ENCODE measurements at regions not wholly inside any gene's neighbourhood (a gene's known extent, or its start where the extent isn't known, plus 50 kb on each side); places are given as distances from the start of the nearest gene placed in this dataset.

DNA sequence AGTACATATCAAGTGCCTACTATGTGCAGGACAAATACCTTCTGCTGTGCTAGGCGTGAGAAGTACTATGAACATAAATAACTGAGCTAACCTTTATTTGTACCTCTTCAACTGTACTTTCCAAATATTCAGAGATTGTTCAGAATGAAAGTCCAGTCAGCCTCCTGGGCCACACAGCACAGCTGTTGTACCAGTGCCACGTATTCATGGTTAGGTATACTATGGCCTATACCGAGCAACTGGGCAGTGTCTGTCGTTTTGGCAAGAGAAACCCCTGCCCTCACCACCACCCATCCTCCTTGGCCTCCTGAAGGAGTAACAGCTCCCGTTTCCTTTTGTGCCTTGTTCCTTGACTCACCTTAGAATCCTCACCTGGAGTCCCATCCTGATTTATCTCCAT lies 53.0 kb downstream of the RASSF10 start:
- no peak for DNase-seq (ENCODE audit: insufficient read length)
- no peak for FAIRE-seq
- TF ChIP-seq POLR2A (IDR thresholded peaks at IDR 0.05; ENCODE audit: low read depth, low read length) (no peak), TAF1 (IDR thresholded peaks at IDR 0.05; ENCODE audit: borderline replicate concordance, low read depth, low read length) (no peak), POLR2AphosphoS5 (IDR thresholded peaks at IDR 0.05; ENCODE audit: low read depth, low read length) (no peak)

GRCh38 chr11:13064593-13064992 lies 55.5 kb downstream of the RASSF10 start:
- no peak for DNase-seq (ENCODE audit: insufficient read length)
- TF ChIP-seq POLR2A (IDR thresholded peaks at IDR 0.05; ENCODE audit: low read depth, low read length) (no peak), POLR2AphosphoS5 (IDR thresholded peaks at IDR 0.05; ENCODE audit: low read depth, low read length) (no peak), TAF1 (IDR thresholded peaks at IDR 0.05; ENCODE audit: borderline replicate concordance, low read depth, low read length) (no peak)
- FAIRE-seq: no peak

- no peak for DNase-seq (ENCODE audit: insufficient read length)
- no peak for FAIRE-seq
- TF ChIP-seq POLR2A (IDR thresholded peaks at IDR 0.05; ENCODE audit: low read depth, low read length) (no peak), POLR2AphosphoS5 (IDR thresholded peaks at IDR 0.05; ENCODE audit: low read depth, low read length) (no peak), TAF1 (IDR thresholded peaks at IDR 0.05; ENCODE audit: borderline replicate concordance, low read depth, low read length) (no peak)
These were observed 56.2 kb downstream of the RASSF10 start for GRCh38 chr11:13065200-13065787.

DNA sequence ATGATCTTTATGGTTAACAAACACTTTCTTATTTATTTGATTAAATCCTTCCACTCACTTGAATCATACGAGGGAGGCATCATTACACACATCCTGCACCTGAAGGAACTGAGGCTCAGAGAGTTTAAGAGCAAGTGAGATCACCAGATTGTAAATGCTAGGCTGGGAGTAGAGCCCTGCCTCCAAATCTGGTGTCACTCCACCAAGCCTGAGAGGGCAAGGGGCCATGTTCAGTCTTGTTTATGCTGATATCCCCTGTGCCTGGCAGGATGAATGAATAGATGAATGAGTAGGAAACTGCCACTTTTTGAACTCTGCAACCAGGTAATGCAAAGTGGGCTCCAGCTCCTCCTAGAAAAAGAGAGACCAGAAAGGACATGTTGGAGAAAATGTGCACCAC lies 59.1 kb downstream of the RASSF10 start:
- FAIRE-seq: no peak
- TF ChIP-seq POLR2A (IDR thresholded peaks at IDR 0.05; ENCODE audit: low read depth, low read length) (no peak), POLR2AphosphoS5 (IDR thresholded peaks at IDR 0.05; ENCODE audit: low read depth, low read length) (no peak), TAF1 (IDR thresholded peaks at IDR 0.05; ENCODE audit: borderline replicate concordance, low read depth, low read length) (no peak)
- DNase-seq (ENCODE audit: insufficient read length): no peak

GRCh38 chr11:13073119-13073981 lies 64.2 kb downstream of the RASSF10 start:
- DNase-seq (ENCODE audit: insufficient read length): no peak
- no peak for TF ChIP-seq POLR2A (IDR thresholded peaks at IDR 0.05; ENCODE audit: low read depth, low read length)
- FAIRE-seq: peak; percentile 33

DNA sequence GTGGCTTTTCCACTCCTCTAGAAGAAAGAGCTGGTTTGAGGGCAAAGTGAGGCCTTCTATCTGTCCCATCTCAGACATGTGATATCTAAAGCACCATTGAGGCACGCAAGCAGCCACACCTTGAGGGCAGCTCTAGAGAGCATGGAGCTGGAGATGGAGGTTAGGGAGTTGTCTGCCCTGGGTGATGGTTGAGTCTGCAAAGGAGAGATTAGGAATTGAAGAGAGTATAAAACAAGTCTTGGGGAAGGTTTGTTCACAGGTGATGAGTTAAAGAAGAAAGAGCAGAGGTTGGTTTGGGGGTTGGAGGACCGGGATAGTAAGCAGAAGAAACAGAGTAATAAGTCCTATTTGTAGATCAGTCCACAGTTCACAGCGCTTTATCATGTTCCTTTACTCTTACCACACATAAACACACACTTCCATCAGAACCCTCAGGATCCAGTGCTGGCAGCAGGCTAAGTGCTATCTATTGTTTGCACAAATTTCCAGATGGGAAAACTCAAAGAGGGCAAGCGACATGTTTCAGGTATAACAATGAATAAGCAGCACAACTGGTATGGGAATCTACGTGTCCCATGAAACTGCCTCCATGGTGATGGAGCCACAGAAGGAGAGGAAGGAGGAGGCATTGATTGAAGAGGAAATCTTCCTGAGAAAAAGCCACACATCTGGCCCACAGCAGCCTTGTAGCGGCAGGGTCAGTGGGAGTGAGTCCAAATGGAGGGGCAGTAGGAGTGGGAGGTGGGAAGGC lies 65.8 kb downstream of the RASSF10 start:
- TF ChIP-seq POLR2AphosphoS5 (IDR thresholded peaks at IDR 0.05; ENCODE audit: low read depth, low read length) (no peak), POLR2A (IDR thresholded peaks at IDR 0.05; ENCODE audit: low read depth, low read length) (no peak)
- FAIRE-seq (peak; percentile 33), DNase-seq (ENCODE audit: insufficient read length) (no peak)

DNA sequence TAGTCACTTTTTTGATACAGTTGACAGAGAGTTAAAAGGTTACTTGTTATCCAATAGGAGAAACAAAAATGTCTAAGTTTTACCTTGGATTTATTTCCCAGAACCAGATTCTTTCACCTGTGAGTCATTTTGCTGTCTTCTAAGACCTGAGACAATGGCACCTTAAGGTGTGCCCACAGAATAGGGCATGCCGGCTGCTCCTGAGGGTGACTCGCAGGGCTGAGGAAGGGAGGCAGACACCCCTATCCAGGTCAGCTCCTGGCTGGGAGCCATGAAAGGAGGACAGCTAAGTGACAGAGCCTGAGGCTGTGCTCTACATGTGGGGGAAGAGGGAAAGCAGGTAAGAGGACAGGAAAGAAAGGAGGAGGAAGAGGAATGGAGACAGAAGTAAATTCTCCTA lies 67.8 kb downstream of the RASSF10 start:
- FAIRE-seq (no peak), DNase-seq (ENCODE audit: insufficient read length) (no peak)
- TF ChIP-seq POLR2AphosphoS5 (IDR thresholded peaks at IDR 0.05; ENCODE audit: low read depth, low read length) (no peak), TAF1 (IDR thresholded peaks at IDR 0.05; ENCODE audit: borderline replicate concordance, low read depth, low read length) (no peak), POLR2A (IDR thresholded peaks at IDR 0.05; ENCODE audit: low read depth, low read length) (no peak)

DNA sequence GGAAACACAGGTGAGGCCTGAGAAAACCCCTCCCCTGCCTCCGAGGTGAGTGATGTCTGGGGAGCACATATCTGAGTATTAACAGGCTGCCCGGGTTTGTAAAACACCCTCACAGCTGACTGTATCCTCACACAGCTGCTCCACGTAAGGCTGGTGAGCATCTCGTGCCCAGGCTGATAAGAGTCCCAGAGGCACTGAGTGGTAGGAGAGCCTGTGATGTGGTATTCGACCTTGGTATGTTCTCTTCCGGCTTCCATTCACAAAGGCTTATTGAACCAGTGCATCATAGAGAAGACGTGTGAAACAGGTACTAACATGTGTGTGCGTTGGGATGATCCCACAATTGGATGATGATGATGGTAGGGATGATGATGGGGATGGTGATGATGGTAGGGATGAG lies 71.7 kb downstream of the RASSF10 start:
- DNase-seq (ENCODE audit: insufficient read length) (no peak), FAIRE-seq (no peak)
- no peak for TF ChIP-seq TAF1 (IDR thresholded peaks at IDR 0.05; ENCODE audit: borderline replicate concordance, low read depth, low read length)
- no peak for TF ChIP-seq POLR2A (IDR thresholded peaks at IDR 0.05; ENCODE audit: low read depth, low read length)

DNA sequence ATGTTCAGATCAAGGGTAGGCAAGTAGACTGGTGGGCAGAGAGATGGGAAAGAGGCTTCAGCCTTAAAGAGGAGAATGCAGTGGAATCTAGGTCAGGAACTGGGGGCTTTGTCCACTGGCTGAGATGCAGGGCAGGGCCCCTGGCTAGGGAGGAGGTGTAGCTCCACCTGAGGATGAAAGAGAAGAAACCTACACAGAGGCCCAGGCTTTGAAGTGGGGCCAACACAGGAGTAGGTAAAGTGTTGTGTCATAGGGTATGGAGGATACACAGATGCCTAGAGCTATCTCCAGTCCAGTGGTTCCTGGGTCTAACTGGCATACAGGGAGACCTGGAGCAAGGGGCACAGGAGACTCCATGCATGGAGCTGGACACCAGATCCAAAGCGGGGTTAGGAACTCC lies 73.5 kb downstream of the RASSF10 start:
- FAIRE-seq: no peak
- no peak for TF ChIP-seq POLR2AphosphoS5 (IDR thresholded peaks at IDR 0.05; ENCODE audit: low read depth, low read length)
- TF ChIP-seq TAF1 (IDR thresholded peaks at IDR 0.05; ENCODE audit: borderline replicate concordance, low read depth, low read length): no peak
- TF ChIP-seq POLR2A (IDR thresholded peaks at IDR 0.05; ENCODE audit: low read depth, low read length): no peak
- DNase-seq (ENCODE audit: insufficient read length): no peak

DNA sequence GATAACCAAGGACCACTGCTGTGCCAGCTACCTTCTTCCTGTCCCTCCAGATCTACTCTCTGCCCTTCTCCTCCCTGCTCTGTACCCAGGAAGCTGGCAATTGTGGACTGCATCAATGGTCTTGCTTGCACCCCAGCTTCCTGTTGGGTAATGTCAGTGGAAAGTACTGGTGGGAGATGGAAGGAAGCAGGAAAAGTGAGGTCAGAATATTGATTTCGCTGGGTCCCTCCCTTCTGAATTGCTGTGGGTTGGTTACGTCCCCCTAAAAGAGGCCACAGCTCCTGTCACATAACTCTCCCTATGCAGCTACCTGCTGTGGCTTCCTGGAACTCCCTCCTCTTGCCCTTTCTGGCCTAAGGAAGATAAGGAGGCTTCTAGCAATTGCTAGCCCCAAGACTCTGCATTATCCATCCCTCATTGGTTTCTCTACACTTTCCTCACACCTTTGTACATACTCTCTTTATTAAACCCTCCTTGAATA lies 81.2 kb downstream of the RASSF10 start:
- FAIRE-seq: no peak
- DNase-seq (ENCODE audit: insufficient read length): no peak
- no peak for TF ChIP-seq POLR2A (IDR thresholded peaks at IDR 0.05; ENCODE audit: low read depth, low read length)
- no peak for TF ChIP-seq POLR2AphosphoS5 (IDR thresholded peaks at IDR 0.05; ENCODE audit: low read depth, low read length)
- TF ChIP-seq TAF1 (IDR thresholded peaks at IDR 0.05; ENCODE audit: borderline replicate concordance, low read depth, low read length): no peak

- no peak for TF ChIP-seq POLR2AphosphoS5 (IDR thresholded peaks at IDR 0.05; ENCODE audit: low read depth, low read length)
- TF ChIP-seq POLR2A (IDR thresholded peaks at IDR 0.05; ENCODE audit: low read depth, low read length): no peak
- TF ChIP-seq TAF1 (IDR thresholded peaks at IDR 0.05; ENCODE audit: borderline replicate concordance, low read depth, low read length): no peak
- DNase-seq (ENCODE audit: insufficient read length) (no peak), FAIRE-seq (no peak)
These were observed 82.3 kb downstream of the RASSF10 start for GRCh38 chr11:13091373-13091772.

GRCh38 chr11:13091804-13092203 lies 82.7 kb downstream of the RASSF10 start:
- no peak for FAIRE-seq
- no peak for DNase-seq (ENCODE audit: insufficient read length)
- no peak for TF ChIP-seq TAF1 (IDR thresholded peaks at IDR 0.05; ENCODE audit: borderline replicate concordance, low read depth, low read length)
- TF ChIP-seq POLR2AphosphoS5 (IDR thresholded peaks at IDR 0.05; ENCODE audit: low read depth, low read length): no peak
- no peak for TF ChIP-seq POLR2A (IDR thresholded peaks at IDR 0.05; ENCODE audit: low read depth, low read length)

All from GM12892 (cell line).